HG03039 (cell line): ENCODE measurements at regions not wholly inside any gene's neighbourhood (a gene's known extent, or its start where the extent isn't known, plus 50 kb on each side); places are given as distances from the start of the nearest gene placed in this dataset.
"Not testable (repeated sequence)": the region's sequence is repeated elsewhere in the genome, so short reads cannot be mapped to it uniquely, and the experiment has no call there.

ENCODE experiments used
- ATAC-seq: cut with Tn5 transposase; IDR thresholded peaks from one replicate; pipeline ENCODE4 v1.9.1; 2021; ENCODE audit warnings: mild to moderate bottlenecking, moderate library complexity; ENCODE audit not compliant: unreplicated experiment

DNA sequence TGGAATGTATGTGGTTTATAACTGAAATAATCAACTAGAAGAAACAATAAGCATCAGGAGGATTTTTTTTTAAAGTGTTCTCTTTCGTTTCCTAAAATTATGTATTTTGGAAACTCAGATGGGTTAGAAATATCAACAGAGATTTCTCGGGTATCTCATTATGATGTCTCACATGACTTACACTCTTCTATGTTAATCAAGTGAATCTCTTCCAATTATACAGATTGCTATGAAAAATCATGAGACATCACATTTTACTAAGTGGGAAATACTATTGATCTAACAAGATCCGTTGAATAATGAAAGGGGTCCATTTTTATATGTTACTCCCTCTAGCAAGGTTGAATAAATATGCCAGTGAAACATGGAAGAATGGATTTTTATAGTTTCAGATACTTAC, 54.7 kb upstream of the NRIP1 start:
- ATAC-seq = no peak

DNA sequence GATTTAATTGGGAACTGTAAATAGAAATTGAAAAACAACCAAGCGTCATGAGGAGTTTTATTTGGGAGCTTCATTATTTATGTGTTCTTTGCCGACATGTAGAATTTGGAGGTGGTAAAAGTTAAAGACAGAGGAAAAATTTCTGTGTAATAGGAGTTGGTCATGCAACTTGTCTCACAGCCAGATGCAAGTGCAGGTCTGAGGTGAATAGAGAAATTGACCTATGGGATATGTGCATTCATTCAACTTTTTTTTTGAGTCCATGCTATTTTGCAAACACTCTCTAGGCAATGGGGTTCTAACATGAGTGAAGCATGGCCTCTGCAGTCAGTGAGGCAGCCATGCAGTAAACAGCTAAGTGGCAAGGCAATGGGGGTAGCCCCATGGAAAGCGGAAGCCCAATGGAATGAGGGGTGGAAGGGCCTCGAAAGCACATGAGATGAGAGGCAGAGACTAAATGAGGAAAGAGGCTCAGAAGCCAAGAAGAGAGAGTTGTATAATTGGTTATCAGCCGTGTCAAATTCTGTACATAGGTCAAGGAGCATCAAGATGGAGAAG, 56.4 kb upstream of the NRIP1 start:
- no peak for ATAC-seq

- no peak for ATAC-seq
Measured at GRCh38 chr21:15121655-15122120, 56.9 kb upstream of the NRIP1 start.

- no peak for ATAC-seq
Measured at GRCh38 chr21:15122241-15122640, 57.4 kb upstream of the NRIP1 start.

- no peak for ATAC-seq
Measured at GRCh38 chr21:15124731-15125130, 59.9 kb upstream of the NRIP1 start.

- no peak for ATAC-seq
Measured at GRCh38 chr21:15126948-15127347, 62.1 kb upstream of the NRIP1 start.

DNA sequence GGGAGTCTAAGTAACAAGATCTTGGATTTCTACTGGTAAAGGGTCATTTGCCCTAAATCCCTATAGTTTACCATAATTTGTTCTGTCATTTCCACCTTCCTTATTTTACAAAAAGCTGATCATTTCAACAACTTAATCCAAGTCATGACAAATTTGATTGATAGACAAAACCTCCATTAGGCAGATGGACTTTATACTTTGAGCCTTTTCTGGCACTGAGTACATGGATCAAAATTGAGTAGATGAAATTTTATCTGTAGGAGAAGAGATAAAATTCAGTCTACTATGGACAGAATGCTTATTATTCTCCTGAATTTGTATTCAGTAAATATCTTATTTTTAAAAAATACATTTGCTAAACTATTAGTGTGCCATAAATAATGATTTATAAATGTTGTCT, 62.6 kb upstream of the NRIP1 start:
- no peak for ATAC-seq

DNA sequence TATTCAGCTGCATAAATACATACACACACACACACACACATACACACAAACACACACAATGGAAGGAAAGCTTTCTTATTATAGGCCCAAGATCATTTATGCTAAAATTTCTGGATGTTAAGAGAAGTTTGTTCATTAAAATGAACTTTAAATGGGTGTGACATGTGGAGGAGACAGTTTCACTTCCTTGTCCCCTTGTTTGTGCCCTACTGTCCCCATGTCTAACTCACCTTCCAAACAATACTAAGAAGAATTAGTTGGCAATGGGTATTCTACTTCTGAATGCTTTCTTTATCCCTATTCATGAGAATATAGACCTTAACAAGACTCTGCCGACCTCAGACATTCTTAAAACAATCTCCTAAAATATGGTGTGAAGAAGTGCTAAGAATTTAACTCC, 63.5 kb upstream of the NRIP1 start:
- no peak for ATAC-seq

- ATAC-seq = not testable (repeated sequence)
Measured at GRCh38 chr21:15128714-15129113, 63.9 kb upstream of the NRIP1 start.

- ATAC-seq = no peak
Measured at GRCh38 chr21:15130326-15130725, 65.5 kb upstream of the NRIP1 start.

GRCh38 chr21:15130751-15131150, 66.0 kb upstream of the NRIP1 start:
- no peak for ATAC-seq

DNA sequence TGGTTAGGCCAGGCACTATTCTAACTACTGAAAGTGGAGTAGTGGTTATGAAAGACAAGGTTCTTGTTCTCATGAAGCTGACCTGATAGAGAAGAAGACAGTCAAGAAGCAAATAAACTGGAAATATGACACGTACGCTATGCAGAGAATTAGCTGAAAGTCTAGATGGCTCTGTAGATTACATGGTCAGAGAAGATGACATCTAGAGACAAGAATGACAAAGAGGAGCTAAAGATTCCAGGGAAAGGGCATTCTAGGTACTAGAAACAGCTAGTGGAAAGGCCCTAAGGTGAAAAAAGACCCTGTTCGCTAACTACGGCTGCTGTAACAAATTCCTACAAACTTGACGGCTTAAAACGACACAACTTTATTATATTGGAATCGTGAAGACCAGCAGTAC, 68.0 kb upstream of the NRIP1 start:
- no peak for ATAC-seq

GRCh38 chr21:15134701-15135470, 70.1 kb upstream of the NRIP1 start:
- ATAC-seq = no peak

DNA sequence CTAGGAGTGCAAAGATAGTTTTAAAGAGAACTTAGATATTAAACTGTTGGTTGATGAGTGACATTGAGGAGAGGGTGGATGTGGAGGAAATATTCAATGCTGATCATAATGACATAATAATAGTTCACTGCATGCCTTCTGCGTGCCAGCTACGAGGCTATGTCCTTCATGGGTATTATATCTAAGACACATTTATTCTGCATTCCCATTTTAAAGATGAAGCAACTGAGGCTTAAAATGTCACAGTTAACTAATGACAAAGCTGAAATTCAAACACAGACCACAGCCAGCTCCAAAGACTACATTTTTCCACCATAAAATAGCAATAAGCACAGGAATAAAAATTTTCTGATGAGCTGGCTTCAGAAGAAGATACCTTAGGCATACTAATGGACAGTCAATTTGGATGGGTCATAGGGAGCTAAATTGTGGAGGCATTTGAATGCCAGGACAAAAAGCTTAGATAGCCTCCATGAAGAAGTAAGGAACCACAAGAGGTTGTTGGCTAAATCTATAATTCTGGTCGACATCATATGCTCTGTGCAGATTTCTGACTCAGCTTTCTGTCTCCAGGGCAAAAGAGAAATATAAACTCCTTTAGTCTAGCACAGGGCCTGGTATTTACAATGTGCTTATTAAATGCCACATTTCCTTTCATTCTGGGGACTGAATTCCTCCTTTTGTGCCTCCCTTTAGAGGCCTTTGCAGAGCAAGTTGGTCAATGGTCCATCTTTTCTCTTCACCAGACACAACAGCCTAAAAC, 71.2 kb upstream of the NRIP1 start:
- no peak for ATAC-seq

DNA sequence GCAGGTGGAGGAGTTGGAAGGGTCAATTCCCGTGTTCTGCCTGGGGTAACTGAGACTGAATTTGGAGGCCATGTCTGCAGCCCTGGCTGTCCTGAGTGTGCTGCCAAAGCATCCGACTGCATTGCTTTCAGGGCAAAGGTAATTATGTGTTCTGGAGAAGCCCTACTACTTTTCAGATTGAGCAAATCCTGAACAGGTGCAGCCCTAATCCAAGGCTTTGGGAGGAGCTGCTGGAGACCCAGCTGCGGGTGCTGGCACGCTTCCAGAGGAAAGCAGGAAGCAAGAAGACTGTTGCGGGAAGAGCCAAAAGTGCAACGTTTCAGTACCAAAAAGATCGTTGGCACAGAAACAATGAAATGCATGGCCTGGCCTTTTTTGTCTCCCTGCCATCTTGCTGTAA, 73.7 kb upstream of the NRIP1 start:
- ATAC-seq = no peak

- ATAC-seq = no peak
Measured at GRCh38 chr21:15139898-15140297, 75.1 kb upstream of the NRIP1 start.

- no peak for ATAC-seq
Measured at GRCh38 chr21:15140321-15141019, 75.7 kb upstream of the NRIP1 start.

- no peak for ATAC-seq
Measured at GRCh38 chr21:15141261-15141970, 76.6 kb upstream of the NRIP1 start.

- ATAC-seq = no peak
Measured at GRCh38 chr21:15144026-15144425, 79.2 kb upstream of the NRIP1 start.

GRCh38 chr21:15148437-15148836, 83.6 kb upstream of the NRIP1 start:
- ATAC-seq = no peak
